ENCODE measurements at regions not wholly inside any gene's neighbourhood (a gene's known extent, or its start where the extent isn't known, plus 50 kb on each side); places are given as distances from the start of the nearest gene placed in this dataset.

- no peaks in the 10 kb centered on the region for H3K36me3 ChIP-seq (ENCODE audit: insufficient read depth, low read length)
- FAIRE-seq (no peak), DNase-seq (ENCODE audit: low read depth) (no peak)
- H3K27ac Mint-ChIP-seq (ENCODE audit: unreplicated experiment) = no peak overlapping the region
- no peaks in the 10 kb centered on the region for H3K79me2 ChIP-seq (ENCODE audit: insufficient read depth, low read length)
- H3K36me3 Mint-ChIP-seq (ENCODE audit: low read depth, unreplicated experiment) = no peaks in the 10 kb centered on the region
- no peak overlapping the region for H3K4me3 ChIP-seq (ENCODE audit: insufficient read depth, low read depth, low read length)
- no peak overlapping the region for H3K27ac ChIP-seq (ENCODE audit: low read depth, low read length)
- H3K27me3 Mint-ChIP-seq (ENCODE audit: low read depth, unreplicated experiment) = no peaks in the 10 kb centered on the region
- no peaks in the 10 kb centered on the region for H3K4me1 ChIP-seq (ENCODE audit: insufficient read depth, low read length)
- no peak overlapping the region for H3K9ac ChIP-seq (ENCODE audit: low read length)
- no peaks in the 10 kb centered on the region for H4K20me1 ChIP-seq (ENCODE audit: insufficient read depth, low read length)
- no peak overlapping the region for H2AFZ ChIP-seq (ENCODE audit: low read depth, low read length)
- no peaks in the 10 kb centered on the region for H3K9me3 ChIP-seq (ENCODE audit: insufficient read depth, low read depth, low read length)
- H3K27me3 ChIP-seq (ENCODE audit: insufficient read depth, low read length) = no peaks in the 10 kb centered on the region
- H3K4me3 Mint-ChIP-seq (ENCODE audit: unreplicated experiment) = no peak overlapping the region
- H3K9me3 Mint-ChIP-seq (ENCODE audit: unreplicated experiment) = peaks cover 2% of the 10 kb centered on the region
- TF ChIP-seq EZH2 (IDR thresholded peaks at IDR 0.05; ENCODE audit: insufficient read depth, low read length) = no peak
- no peak for TF ChIP-seq CTCF (IDR thresholded peaks at IDR 0.05; ENCODE audit: insufficient read depth, low read depth, low read length)
- H3K4me2 ChIP-seq (ENCODE audit: low read length) = no peak overlapping the region
- peaks cover 16% of the 10 kb centered on the region for H3K4me1 Mint-ChIP-seq (ENCODE audit: low read depth, unreplicated experiment)
These were observed 448.3 kb upstream of the NMUR2 start for GRCh38 chr5:152853361-152853760.

- Histone ChIP-seq H3K4me3 (ENCODE audit: insufficient read depth, low read depth, low read length) (no peak overlapping the region), H4K20me1 (ENCODE audit: insufficient read depth, low read length) (no peaks in the 10 kb centered on the region), H3K9me3 (ENCODE audit: insufficient read depth, low read depth, low read length) (no peaks in the 10 kb centered on the region), H3K79me2 (ENCODE audit: insufficient read depth, low read length) (no peaks in the 10 kb centered on the region), H3K27ac (ENCODE audit: low read depth, low read length) (no peak overlapping the region), H3K4me1 (ENCODE audit: insufficient read depth, low read length) (no peaks in the 10 kb centered on the region), H3K9ac (ENCODE audit: low read length) (no peak overlapping the region), H3K27me3 (ENCODE audit: insufficient read depth, low read length) (no peaks in the 10 kb centered on the region), H2AFZ (ENCODE audit: low read depth, low read length) (no peak overlapping the region), H3K36me3 (ENCODE audit: insufficient read depth, low read length) (no peaks in the 10 kb centered on the region), H3K4me2 (ENCODE audit: low read length) (no peak overlapping the region)
- FAIRE-seq (no peak), DNase-seq (ENCODE audit: low read depth) (no peak)
- Mint-ChIP-seq H3K9me3 (ENCODE audit: unreplicated experiment) (peaks cover 2% of the 10 kb centered on the region), H3K36me3 (ENCODE audit: low read depth, unreplicated experiment) (no peaks in the 10 kb centered on the region), H3K4me3 (ENCODE audit: unreplicated experiment) (no peak overlapping the region), H3K4me1 (ENCODE audit: low read depth, unreplicated experiment) (peaks cover 16% of the 10 kb centered on the region), H3K27me3 (ENCODE audit: low read depth, unreplicated experiment) (no peaks in the 10 kb centered on the region), H3K27ac (ENCODE audit: unreplicated experiment) (peak overlapping the region; percentile 41)
- TF ChIP-seq EZH2 (IDR thresholded peaks at IDR 0.05; ENCODE audit: insufficient read depth, low read length) = no peak
- TF ChIP-seq CTCF (IDR thresholded peaks at IDR 0.05; ENCODE audit: insufficient read depth, low read depth, low read length) = no peak
These were observed 450.4 kb upstream of the NMUR2 start for GRCh38 chr5:152855441-152855840.

- Mint-ChIP-seq H3K4me3 (ENCODE audit: unreplicated experiment) (no peak overlapping the region), H3K27me3 (ENCODE audit: low read depth, unreplicated experiment) (no peaks in the 10 kb centered on the region), H3K9me3 (ENCODE audit: unreplicated experiment) (no peaks in the 10 kb centered on the region), H3K36me3 (ENCODE audit: low read depth, unreplicated experiment) (no peaks in the 10 kb centered on the region), H3K4me1 (ENCODE audit: low read depth, unreplicated experiment) (peaks cover 2% of the 10 kb centered on the region), H3K27ac (ENCODE audit: unreplicated experiment) (no peak overlapping the region)
- no peak overlapping the region for H3K9ac ChIP-seq (ENCODE audit: low read length)
- no peak for TF ChIP-seq EZH2 (IDR thresholded peaks at IDR 0.05; ENCODE audit: insufficient read depth, low read length)
- TF ChIP-seq CTCF (IDR thresholded peaks at IDR 0.05; ENCODE audit: insufficient read depth, low read depth, low read length) = no peak
- H3K4me1 ChIP-seq (ENCODE audit: insufficient read depth, low read length) = no peaks in the 10 kb centered on the region
- no peaks in the 10 kb centered on the region for H4K20me1 ChIP-seq (ENCODE audit: insufficient read depth, low read length)
- FAIRE-seq (no peak), DNase-seq (ENCODE audit: low read depth) (no peak)
- no peak overlapping the region for H3K4me2 ChIP-seq (ENCODE audit: low read length)
- no peaks in the 10 kb centered on the region for H3K9me3 ChIP-seq (ENCODE audit: insufficient read depth, low read depth, low read length)
- no peaks in the 10 kb centered on the region for H3K27me3 ChIP-seq (ENCODE audit: insufficient read depth, low read length)
- H2AFZ ChIP-seq (ENCODE audit: low read depth, low read length) = no peak overlapping the region
- H3K4me3 ChIP-seq (ENCODE audit: insufficient read depth, low read depth, low read length) = no peak overlapping the region
- no peaks in the 10 kb centered on the region for H3K36me3 ChIP-seq (ENCODE audit: insufficient read depth, low read length)
- H3K79me2 ChIP-seq (ENCODE audit: insufficient read depth, low read length) = no peaks in the 10 kb centered on the region
- H3K27ac ChIP-seq (ENCODE audit: low read depth, low read length) = no peak overlapping the region
These were observed 456.2 kb upstream of the NMUR2 start for GRCh38 chr5:152861231-152861630.

All from astrocyte (in vitro differentiated cells and primary cell).